ENCODE measurements at regions not wholly inside any gene's neighbourhood (a gene's known extent, or its start where the extent isn't known, plus 50 kb on each side); places are given as distances from the start of the nearest gene placed in this dataset.

GRCh38 chr3:26437678-26438077 lies 184.9 kb upstream of the LRRC3B start:
- no peak for TF ChIP-seq REST (IDR thresholded peaks at IDR 0.05; ENCODE audit: low read depth, low read length)
- no peak for TF ChIP-seq MAX (IDR thresholded peaks at IDR 0.05; ENCODE audit: low read depth, low read length)
